Heart left ventricle (tissue), 16 donors: ENCODE measurements at regions not wholly inside any gene's neighbourhood (a gene's known extent, or its start where the extent isn't known, plus 50 kb on each side); places are given as distances from the start of the nearest gene placed in this dataset.

Source experiments
- ATAC-seq, 4 donors: fragments of 200-7000 bp; cut with Tn5 transposase; one replicate each; pipeline ENCODE4 v1.9.1; 2020 to 2022; ENCODE audit warnings: moderate library complexity in 4 of 4, mild to moderate bottlenecking in 3 of 4, moderate number of reproducible peaks in 1 of 4
- DNase-seq, 5 donors: peaks; one replicate each; pipeline ENCODE4 v3.0.0-alpha.2; 2020
- H3K27ac ChIP-seq, 12 donors: fragments of 200-600 bp; sonication (generic) in 4 of 12; one replicate each; pipeline versions ENCODE4 v1.5.0 to v1.8.0; 2016 to 2022; ENCODE audit warnings: mild to moderate bottlenecking in 2 of 12
- H3K27me3 ChIP-seq, 9 donors: fragments of 200-600 bp; sonication (generic) in 2 of 9; one replicate each; pipeline versions ENCODE4 v1.5.1 to v1.8.0; 2016 to 2022; ENCODE audit warnings: mild to moderate bottlenecking in 3 of 9
- H3K36me3 ChIP-seq, 9 donors: fragments of 200-600 bp; sonication (generic) in 2 of 9; one replicate each; pipeline versions ENCODE4 v1.5.0 to v1.8.0; 2018 to 2022; ENCODE audit warnings: mild to moderate bottlenecking in 2 of 9
- H3K4me1 ChIP-seq, 12 donors: fragments of 200-600 bp; sonication (generic) in 4 of 12; one replicate each; pipeline versions ENCODE4 v1.5.0 to v1.8.0; 2016 to 2022; ENCODE audit warnings: mild to moderate bottlenecking in 3 of 12
- H3K4me3 ChIP-seq, 12 donors: fragments of 200-600 bp; sonication (generic) in 4 of 12; one replicate each; pipeline versions ENCODE4 v1.5.0 to v1.8.0; 2017 to 2022; ENCODE audit warnings: mild to moderate bottlenecking in 9 of 12, moderate library complexity in 4 of 12
- H3K9me3 ChIP-seq, 12 donors: fragments of 200-600 bp; sonication (generic) in 4 of 12; one replicate each; pipeline versions ENCODE4 v1.5.0 to v1.8.0; 2016 to 2022; ENCODE audit warnings: mild to moderate bottlenecking in 1 of 12
- POLR2A ChIP-seq, 2 donors: fragments of 450-650 bp; IDR thresholded peaks; one replicate each; pipeline ENCODE4 v1.6.1; 2017; ENCODE audit warnings: antibody characterized with exemption in 2 of 2, mild to moderate bottlenecking in 2 of 2, moderate library complexity in 2 of 2
- WGBS, 4 donors: extraction: QIAGEN DNeasy Blood & Tissue Kit in 2 of 4; methylation state at CpG; one replicate each; pipeline versions ENCODE4 v1.1.5 to v1.1.7; 2013 to 2018; 5-methylcytosine and 5-hydroxymethylcytosine counted together
- intact Hi-C, 10 donors: fragments of 100-400 bp; cut with DNase I; formaldehyde crosslinking; loops; one replicate each; pipeline versions ENCODE4 v1.11.1 to v1.14.2; 2022
- TF ChIP-seq, protein P1 (sequence below), 12 donors: fragments of 200-600 bp; sonication (generic) in 4 of 12; IDR thresholded peaks; one replicate each; pipeline versions ENCODE4 v1.5.0 to v1.8.0; 2018 to 2022; ENCODE audit warnings: antibody characterized with exemption in 12 of 12, mild to moderate bottlenecking in 5 of 12
- donor health status: ischemic (EF 13 %, LVEDD 7.1; RV severe dilation, severe dysfunction).
- donor health status: healthy with polysubstance abuse.
- donor health status: DM: no; HTN: yes; CAD: no.
- donor health status: DM: no; HTN: no; CAD: no.
- donor health status: ischemic (EF 25% LVEDD 6.9; RV normal size, moderate dysfunction).
- donor health status: ischemic (EF 25% LVEDD 5.7; RV mildly dilated, moderate dysfunction).
- donor health status: healthy.
- donor health status: DM: yes; HTN: yes; CAD: no.
- donor health status: ischemic (EF 35%, LVEDD 5.7; RV mildly dilated, moderate dysfunction).
- donor health status: nonischemic (EF 11% LVEDD 7.7; RV severe dilation, severe dysfunction).
- donor health status: DM: yes; HTN: yes; CAD: no.
- donor health status: PGD.
- donor health status: ischemic (EF 29% LVEDD 5.4; RV normal size, mild dysfunction).
- donor health status: nonischemic (EF 23%, LVEDD 6.1; RV moderate dilation, normal function).

DNA sequence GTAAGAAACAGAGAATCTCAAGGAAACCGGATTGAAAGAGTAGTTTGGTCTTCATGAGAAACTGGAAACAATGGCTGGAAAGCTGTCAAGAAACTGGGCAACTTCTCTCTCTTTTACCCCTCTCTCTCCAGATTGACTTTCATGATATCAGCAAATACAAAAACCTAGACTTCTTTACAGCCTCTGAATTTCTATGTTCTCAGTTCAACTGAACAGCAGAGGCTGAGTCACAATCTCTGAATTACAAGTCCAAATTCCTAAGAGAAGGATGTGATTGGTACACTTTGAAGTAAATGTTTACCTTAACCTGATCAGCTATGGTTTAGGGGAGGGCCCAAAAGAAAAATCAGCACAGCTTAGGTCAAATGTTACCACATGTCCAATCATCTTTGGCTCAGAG lies 974.9 kb downstream of the RPA4 start:
- intact Hi-C loops = no loop called here
- peaks cover 0 to 5% (median 0%) of the 10 kb centered on the region in 9 donors for H3K27me3 ChIP-seq
- no peak for DNase-seq
- H3K4me3 ChIP-seq = no peak overlapping the region
- 47 to 79% (median 58%) methylated on average over 1 of the region's 1 CpG for WGBS, 4 donors
- no peak overlapping the region for H3K27ac ChIP-seq
- no peaks in the 10 kb centered on the region for H3K9me3 ChIP-seq
- H3K36me3 ChIP-seq = no peaks in the 10 kb centered on the region
- H3K4me1 ChIP-seq = no peaks in the 10 kb centered on the region
- no peak for TF ChIP-seq POLR2A (IDR thresholded peaks at IDR 0.05)
- TF ChIP-seq, protein P1, sequence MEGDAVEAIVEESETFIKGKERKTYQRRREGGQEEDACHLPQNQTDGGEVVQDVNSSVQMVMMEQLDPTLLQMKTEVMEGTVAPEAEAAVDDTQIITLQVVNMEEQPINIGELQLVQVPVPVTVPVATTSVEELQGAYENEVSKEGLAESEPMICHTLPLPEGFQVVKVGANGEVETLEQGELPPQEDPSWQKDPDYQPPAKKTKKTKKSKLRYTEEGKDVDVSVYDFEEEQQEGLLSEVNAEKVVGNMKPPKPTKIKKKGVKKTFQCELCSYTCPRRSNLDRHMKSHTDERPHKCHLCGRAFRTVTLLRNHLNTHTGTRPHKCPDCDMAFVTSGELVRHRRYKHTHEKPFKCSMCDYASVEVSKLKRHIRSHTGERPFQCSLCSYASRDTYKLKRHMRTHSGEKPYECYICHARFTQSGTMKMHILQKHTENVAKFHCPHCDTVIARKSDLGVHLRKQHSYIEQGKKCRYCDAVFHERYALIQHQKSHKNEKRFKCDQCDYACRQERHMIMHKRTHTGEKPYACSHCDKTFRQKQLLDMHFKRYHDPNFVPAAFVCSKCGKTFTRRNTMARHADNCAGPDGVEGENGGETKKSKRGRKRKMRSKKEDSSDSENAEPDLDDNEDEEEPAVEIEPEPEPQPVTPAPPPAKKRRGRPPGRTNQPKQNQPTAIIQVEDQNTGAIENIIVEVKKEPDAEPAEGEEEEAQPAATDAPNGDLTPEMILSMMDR (IDR thresholded peaks at IDR 0.05) = no peak
- no peak for ATAC-seq

DNA sequence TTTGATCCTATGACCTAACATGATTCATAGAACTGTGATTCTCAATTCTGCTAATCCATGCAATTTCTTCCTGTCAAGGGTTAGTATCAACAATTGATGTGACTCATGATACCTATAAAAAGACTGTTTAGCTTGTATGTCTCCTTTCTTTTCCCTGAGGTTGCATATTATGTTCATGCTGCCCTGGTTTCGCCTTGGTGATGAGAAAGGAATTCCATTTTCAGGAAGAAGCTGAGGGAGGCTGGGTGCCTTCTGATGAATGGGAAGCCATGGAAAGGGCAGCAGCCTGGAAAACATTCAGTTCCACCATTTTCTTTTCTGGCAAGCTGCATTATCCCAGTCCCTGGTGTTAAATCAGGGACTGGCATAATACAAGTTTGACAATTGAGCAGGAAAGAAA lies 976.5 kb downstream of the RPA4 start:
- H3K4me3 ChIP-seq = no peak overlapping the region
- intact Hi-C loops = no loop called here
- TF ChIP-seq, protein P1 (IDR thresholded peaks at IDR 0.05) = no peak
- TF ChIP-seq POLR2A (IDR thresholded peaks at IDR 0.05) = no peak
- no peaks in the 10 kb centered on the region for H3K4me1 ChIP-seq
- H3K36me3 ChIP-seq = no peaks in the 10 kb centered on the region
- H3K27ac ChIP-seq = no peak overlapping the region
- H3K9me3 ChIP-seq = no peaks in the 10 kb centered on the region
- DNase-seq (no peak), ATAC-seq (no peak)
- no peaks in the 10 kb centered on the region for H3K27me3 ChIP-seq
- WGBS, 4 donors = 83 to 92% (median 85%) methylated on average over 1 of the region's 1 CpG

DNA sequence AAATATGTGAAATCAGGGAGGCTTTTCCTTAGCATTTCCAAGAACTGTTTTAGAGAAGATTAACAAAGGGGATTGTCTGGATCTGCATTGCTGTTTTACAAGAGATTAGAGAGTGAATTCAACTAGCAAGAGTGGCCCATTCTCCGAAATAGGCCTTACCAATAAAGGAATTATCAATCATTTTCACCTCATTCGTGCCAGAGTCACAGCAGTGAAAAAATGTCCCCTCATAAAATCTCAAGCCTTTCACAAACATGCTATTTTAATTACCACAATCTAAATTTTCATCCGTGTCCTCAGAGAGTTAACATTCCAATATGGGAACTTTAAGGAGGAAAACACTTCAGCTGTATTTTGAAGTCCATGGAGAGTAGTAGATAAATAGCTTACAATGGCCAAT lies 979.6 kb downstream of the RPA4 start:
- Histone ChIP-seq H3K36me3 (no peaks in the 10 kb centered on the region), H3K27ac (no peak overlapping the region), H3K9me3 (no peaks in the 10 kb centered on the region), H3K27me3 (peaks cover 0 to 6% (median 0%) of the 10 kb centered on the region in 9 donors), H3K4me3 (no peak overlapping the region), H3K4me1 (no peaks in the 10 kb centered on the region)
- 54 to 64% (median 57%) methylated on average over 3 of the region's 3 CpGs for WGBS, 4 donors
- DNase-seq (no peak), ATAC-seq (no peak)
- TF ChIP-seq, protein P1 (IDR thresholded peaks at IDR 0.05) = no peak
- TF ChIP-seq POLR2A (IDR thresholded peaks at IDR 0.05) = no peak
- intact Hi-C loops = no loop called here

DNA sequence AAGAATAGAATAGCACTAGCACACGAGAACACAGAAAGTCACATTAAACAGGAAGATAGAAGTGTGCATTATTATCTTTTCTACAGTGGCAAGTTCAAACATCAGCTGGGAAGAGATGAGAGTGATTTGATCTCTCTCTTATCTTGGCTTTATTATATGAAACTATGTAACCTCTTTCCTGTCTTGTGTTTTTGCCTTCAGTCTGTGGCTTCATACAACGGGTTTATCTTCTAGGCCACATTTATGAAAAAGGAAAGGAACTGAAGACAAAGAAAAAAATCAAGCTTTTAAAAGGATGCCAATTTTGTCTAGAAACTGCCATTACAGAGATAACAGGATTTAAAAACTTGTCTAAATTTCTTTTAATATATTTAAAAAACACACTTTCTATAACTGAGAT lies 983.6 kb downstream of the RPA4 start:
- no peak for TF ChIP-seq POLR2A (IDR thresholded peaks at IDR 0.05)
- TF ChIP-seq, protein P1 (IDR thresholded peaks at IDR 0.05) = no peak
- intact Hi-C loops = no loop called here
- WGBS, 4 donors = 45 to 55% (median 51%) methylated on average over 2 of the region's 2 CpGs

More for the DNA sequence above, 983.6 kb downstream of the RPA4 start:
- Histone ChIP-seq H3K9me3 (no peaks in the 10 kb centered on the region), H3K27ac (no peak overlapping the region), H3K4me1 (no peaks in the 10 kb centered on the region), H3K36me3 (no peaks in the 10 kb centered on the region), H3K27me3 (peaks cover 0 to 6% (median 0%) of the 10 kb centered on the region in 9 donors), H3K4me3 (no peak overlapping the region)
- ATAC-seq = no peak
- DNase-seq = no peak
